ENCODE measurements at regions not wholly inside any gene's neighbourhood (a gene's known extent, or its start where the extent isn't known, plus 50 kb on each side); places are given as distances from the start of the nearest gene placed in this dataset.

- Histone ChIP-seq H4K91ac (ENCODE audit: low read depth, low read length) (no peak overlapping the region), H3K9me3 (ENCODE audit: insufficient read depth, low read depth, low read length) (peaks cover 1% of the 10 kb centered on the region), H2AFZ (ENCODE audit: insufficient read depth, low read length, poor library complexity) (no peak overlapping the region), H3K79me2 (ENCODE audit: control insufficient read depth, insufficient read depth, low read length, poor library complexity) (no peaks in the 10 kb centered on the region), H3K79me1 (ENCODE audit: low read length) (no peaks in the 10 kb centered on the region), H3K27me3 (ENCODE audit: insufficient read depth, low read length) (no peaks in the 10 kb centered on the region), H3K4me1 (ENCODE audit: control insufficient read depth in 1 of 2, insufficient read depth in 2 of 2, low read length in 2 of 2) (no peaks in the 10 kb centered on the region), H2BK12ac (ENCODE audit: low read length) (no peak overlapping the region), H4K12ac (ENCODE audit: low read depth, low read length) (no peak overlapping the region), H4K8ac (ENCODE audit: low read depth, low read length) (no peak overlapping the region), H2AK5ac (ENCODE audit: low read length) (no peak overlapping the region), H2BK120ac (ENCODE audit: insufficient read depth, low read length, poor library complexity) (no peak overlapping the region), H2BK5ac (ENCODE audit: low read depth, low read length, poor library complexity) (no peak overlapping the region), H3K23ac (ENCODE audit: low read length) (no peak overlapping the region), H3K36me3 (ENCODE audit: control insufficient read depth in 1 of 2, insufficient read depth in 2 of 2, low read length in 2 of 2) (no peaks in the 10 kb centered on the region), H3K4me2 (ENCODE audit: low read length) (no peak overlapping the region), H3K9ac (ENCODE audit: low read length) (no peak overlapping the region), H3K4me3 (ENCODE audit: low read depth, low read length) (no peak overlapping the region), H3K27ac (ENCODE audit: low read depth, low read length) (no peak overlapping the region), H3K14ac (ENCODE audit: low read length) (no peak overlapping the region), H3K18ac (ENCODE audit: low read length) (no peak overlapping the region), H3K4ac (ENCODE audit: low read depth, low read length) (no peak overlapping the region)
- no peak for DNase-seq
- WGBS (ENCODE audit: extremely low coverage, insufficient coverage, insufficient read length), result no CpG with 5 or more reads among the region's 9 CpGs
Measured at GRCh38 chr15:88403351-88403791, 63.8 kb downstream of the MRPL46 start.

- no peak overlapping the region for H3K27ac ChIP-seq (ENCODE audit: low read depth, low read length)
- no peak overlapping the region for H3K4ac ChIP-seq (ENCODE audit: low read depth, low read length)
- no peak overlapping the region for H2AFZ ChIP-seq (ENCODE audit: insufficient read depth, low read length, poor library complexity)
- no peak overlapping the region for H2BK5ac ChIP-seq (ENCODE audit: low read depth, low read length, poor library complexity)
- H3K18ac ChIP-seq (ENCODE audit: low read length), result no peak overlapping the region
- H3K9ac ChIP-seq (ENCODE audit: low read length), result no peak overlapping the region
- no peak overlapping the region for H4K8ac ChIP-seq (ENCODE audit: low read depth, low read length)
- no peaks in the 10 kb centered on the region for H3K4me1 ChIP-seq (ENCODE audit: control insufficient read depth in 1 of 2, insufficient read depth in 2 of 2, low read length in 2 of 2)
- no peaks in the 10 kb centered on the region for H3K27me3 ChIP-seq (ENCODE audit: insufficient read depth, low read length)
- H3K14ac ChIP-seq (ENCODE audit: low read length), result no peak overlapping the region
- H3K4me2 ChIP-seq (ENCODE audit: low read length), result no peak overlapping the region
- no peak overlapping the region for H3K4me3 ChIP-seq (ENCODE audit: low read depth, low read length)
- WGBS (ENCODE audit: extremely low coverage, insufficient coverage, insufficient read length), result no CpG with 5 or more reads among the region's 10 CpGs
- no peaks in the 10 kb centered on the region for H3K36me3 ChIP-seq (ENCODE audit: control insufficient read depth in 1 of 2, insufficient read depth in 2 of 2, low read length in 2 of 2)
- H3K79me1 ChIP-seq (ENCODE audit: low read length), result no peaks in the 10 kb centered on the region
- H2BK120ac ChIP-seq (ENCODE audit: insufficient read depth, low read length, poor library complexity), result no peak overlapping the region
- no peaks in the 10 kb centered on the region for H3K79me2 ChIP-seq (ENCODE audit: control insufficient read depth, insufficient read depth, low read length, poor library complexity)
- no peak overlapping the region for H3K23ac ChIP-seq (ENCODE audit: low read length)
- no peak overlapping the region for H2AK5ac ChIP-seq (ENCODE audit: low read length)
- no peak for DNase-seq
- H4K91ac ChIP-seq (ENCODE audit: low read depth, low read length), result no peak overlapping the region
- no peak overlapping the region for H4K12ac ChIP-seq (ENCODE audit: low read depth, low read length)
- H2BK12ac ChIP-seq (ENCODE audit: low read length), result no peak overlapping the region
- peaks cover 3% of the 10 kb centered on the region for H3K9me3 ChIP-seq (ENCODE audit: insufficient read depth, low read depth, low read length)
Measured at GRCh38 chr15:88401996-88402656, 65.1 kb downstream of the MRPL46 start.

- Histone ChIP-seq H3K4me3 (ENCODE audit: low read depth, low read length) (no peak overlapping the region), H3K4me2 (ENCODE audit: low read length) (no peak overlapping the region), H3K79me1 (ENCODE audit: low read length) (no peaks in the 10 kb centered on the region), H3K9me3 (ENCODE audit: insufficient read depth, low read depth, low read length) (peaks cover 3% of the 10 kb centered on the region), H3K27ac (ENCODE audit: low read depth, low read length) (no peak overlapping the region), H3K4ac (ENCODE audit: low read depth, low read length) (no peak overlapping the region), H3K79me2 (ENCODE audit: control insufficient read depth, insufficient read depth, low read length, poor library complexity) (no peaks in the 10 kb centered on the region), H4K91ac (ENCODE audit: low read depth, low read length) (no peak overlapping the region), H2BK120ac (ENCODE audit: insufficient read depth, low read length, poor library complexity) (no peak overlapping the region), H4K8ac (ENCODE audit: low read depth, low read length) (no peak overlapping the region), H4K12ac (ENCODE audit: low read depth, low read length) (no peak overlapping the region), H3K9ac (ENCODE audit: low read length) (no peak overlapping the region), H3K27me3 (ENCODE audit: insufficient read depth, low read length) (no peaks in the 10 kb centered on the region), H2AFZ (ENCODE audit: insufficient read depth, low read length, poor library complexity) (no peak overlapping the region), H3K23ac (ENCODE audit: low read length) (no peak overlapping the region), H3K14ac (ENCODE audit: low read length) (no peak overlapping the region), H3K4me1 (ENCODE audit: control insufficient read depth in 1 of 2, insufficient read depth in 2 of 2, low read length in 2 of 2) (no peaks in the 10 kb centered on the region), H2BK12ac (ENCODE audit: low read length) (no peak overlapping the region), H3K18ac (ENCODE audit: low read length) (no peak overlapping the region), H2BK5ac (ENCODE audit: low read depth, low read length, poor library complexity) (no peak overlapping the region), H3K36me3 (ENCODE audit: control insufficient read depth in 1 of 2, insufficient read depth in 2 of 2, low read length in 2 of 2) (no peaks in the 10 kb centered on the region), H2AK5ac (ENCODE audit: low read length) (no peak overlapping the region)
- DNase-seq, result no peak
- WGBS (ENCODE audit: extremely low coverage, insufficient coverage, insufficient read length), result no CpG with 5 or more reads among the region's 13 CpGs
Measured at GRCh38 chr15:88401251-88401995, 65.8 kb downstream of the MRPL46 start.

GRCh38 chr15:88400591-88401250 is 66.5 kb downstream of the MRPL46 start:
- WGBS (ENCODE audit: extremely low coverage, insufficient coverage, insufficient read length), result no CpG with 5 or more reads among the region's 6 CpGs
- no peak overlapping the region for H4K8ac ChIP-seq (ENCODE audit: low read depth, low read length)
- H4K12ac ChIP-seq (ENCODE audit: low read depth, low read length), result no peak overlapping the region
- peaks cover 4% of the 10 kb centered on the region for H3K9me3 ChIP-seq (ENCODE audit: insufficient read depth, low read depth, low read length)
- H3K36me3 ChIP-seq (ENCODE audit: control insufficient read depth in 1 of 2, insufficient read depth in 2 of 2, low read length in 2 of 2), result no peaks in the 10 kb centered on the region
- H3K4ac ChIP-seq (ENCODE audit: low read depth, low read length), result no peak overlapping the region
- H2AFZ ChIP-seq (ENCODE audit: insufficient read depth, low read length, poor library complexity), result no peak overlapping the region
- H2BK120ac ChIP-seq (ENCODE audit: insufficient read depth, low read length, poor library complexity), result no peak overlapping the region
- H2BK12ac ChIP-seq (ENCODE audit: low read length), result no peak overlapping the region
- H3K9ac ChIP-seq (ENCODE audit: low read length), result no peak overlapping the region
- no peak for DNase-seq
- H3K27me3 ChIP-seq (ENCODE audit: insufficient read depth, low read length), result no peaks in the 10 kb centered on the region
- no peak overlapping the region for H3K18ac ChIP-seq (ENCODE audit: low read length)
- no peak overlapping the region for H3K4me2 ChIP-seq (ENCODE audit: low read length)
- H3K14ac ChIP-seq (ENCODE audit: low read length), result no peak overlapping the region
- H3K27ac ChIP-seq (ENCODE audit: low read depth, low read length), result no peak overlapping the region
- H3K23ac ChIP-seq (ENCODE audit: low read length), result no peak overlapping the region
- no peak overlapping the region for H4K91ac ChIP-seq (ENCODE audit: low read depth, low read length)
- H3K79me2 ChIP-seq (ENCODE audit: control insufficient read depth, insufficient read depth, low read length, poor library complexity), result no peaks in the 10 kb centered on the region
- H2BK5ac ChIP-seq (ENCODE audit: low read depth, low read length, poor library complexity), result no peak overlapping the region
- no peak overlapping the region for H3K4me3 ChIP-seq (ENCODE audit: low read depth, low read length)
- no peak overlapping the region for H2AK5ac ChIP-seq (ENCODE audit: low read length)
- H3K4me1 ChIP-seq (ENCODE audit: control insufficient read depth in 1 of 2, insufficient read depth in 2 of 2, low read length in 2 of 2), result no peaks in the 10 kb centered on the region
- no peaks in the 10 kb centered on the region for H3K79me1 ChIP-seq (ENCODE audit: low read length)

Data from trophoblast cell (in vitro differentiated cells and primary cell).